Activated CD8-positive, alpha-beta memory T cell treated with anti-CD3 and anti-CD28 coated beads, Interleukin-2, amount 50 U/mL, for 4 hours (primary cell): ENCODE measurements at regions not wholly inside any gene's neighbourhood (a gene's known extent, or its start where the extent isn't known, plus 50 kb on each side); places are given as distances from the start of the nearest gene placed in this dataset.
"Not testable (repeated sequence)": the region's sequence is repeated elsewhere in the genome, so short reads cannot be mapped to it uniquely, and the experiment has no call there.

Experiments
- DNase-seq: peaks from one replicate; pipeline ENCODE4 v3.0.0-alpha.2; 2020

- no peak for DNase-seq
Measured at GRCh38 chr5:14054111-14054854, 88.9 kb upstream of the TRIO start.

GRCh38 chr5:14050821-14051220, 92.3 kb upstream of the TRIO start:
- no peak for DNase-seq

- no peak for DNase-seq
Measured at GRCh38 chr5:14048434-14048833, 94.7 kb upstream of the TRIO start.

GRCh38 chr5:14041528-14042192, 97.2 kb upstream of the DNAH5 start:
- no peak for DNase-seq

GRCh38 chr5:14040542-14040941, 96.1 kb upstream of the DNAH5 start:
- no peak for DNase-seq

GRCh38 chr5:14039576-14039975, 95.1 kb upstream of the DNAH5 start:
- no peak for DNase-seq

GRCh38 chr5:14039063-14039462, 94.6 kb upstream of the DNAH5 start:
- no peak for DNase-seq

GRCh38 chr5:14038341-14038959, 94.0 kb upstream of the DNAH5 start:
- no peak for DNase-seq

GRCh38 chr5:14036947-14037346, 92.5 kb upstream of the DNAH5 start:
- DNase-seq = no peak

- DNase-seq = no peak
Measured at GRCh38 chr5:14036514-14036913, 92.0 kb upstream of the DNAH5 start.

- no peak for DNase-seq
Measured at GRCh38 chr5:14035859-14036503, 91.5 kb upstream of the DNAH5 start.

GRCh38 chr5:14034963-14035362, 90.5 kb upstream of the DNAH5 start:
- DNase-seq = no peak

GRCh38 chr5:14032918-14033317, 88.4 kb upstream of the DNAH5 start:
- DNase-seq = no peak

- no peak for DNase-seq
Measured at GRCh38 chr5:14028938-14029584, 84.6 kb upstream of the DNAH5 start.

- DNase-seq = no peak
Measured at GRCh38 chr5:14028188-14028587, 83.7 kb upstream of the DNAH5 start.

- DNase-seq = no peak
Measured at GRCh38 chr5:14025569-14026286, 81.2 kb upstream of the DNAH5 start.

- no peak for DNase-seq
Measured at GRCh38 chr5:14022971-14023370, 78.5 kb upstream of the DNAH5 start.

- DNase-seq = not testable (repeated sequence)
Measured at GRCh38 chr5:14020944-14021343, 76.5 kb upstream of the DNAH5 start.

- DNase-seq = no peak
Measured at GRCh38 chr5:14019768-14020290, 75.3 kb upstream of the DNAH5 start.

- DNase-seq = no peak
Measured at GRCh38 chr5:14017904-14018303, 73.4 kb upstream of the DNAH5 start.

GRCh38 chr5:14016549-14016948, 72.1 kb upstream of the DNAH5 start:
- DNase-seq = no peak
